Kidney capillary endothelial cell (primary cell): ENCODE measurements at regions not wholly inside any gene's neighbourhood (a gene's known extent, or its start where the extent isn't known, plus 50 kb on each side); places are given as distances from the start of the nearest gene placed in this dataset.
A peak's percentile ranks its signal among the peaks of the same experiment; 100 is the strongest.

Experiments used
- DNase-seq: peaks from one replicate; pipeline ENCODE4 v3.0.0-alpha.2; 2018; ENCODE audit warnings: low spot score

DNA sequence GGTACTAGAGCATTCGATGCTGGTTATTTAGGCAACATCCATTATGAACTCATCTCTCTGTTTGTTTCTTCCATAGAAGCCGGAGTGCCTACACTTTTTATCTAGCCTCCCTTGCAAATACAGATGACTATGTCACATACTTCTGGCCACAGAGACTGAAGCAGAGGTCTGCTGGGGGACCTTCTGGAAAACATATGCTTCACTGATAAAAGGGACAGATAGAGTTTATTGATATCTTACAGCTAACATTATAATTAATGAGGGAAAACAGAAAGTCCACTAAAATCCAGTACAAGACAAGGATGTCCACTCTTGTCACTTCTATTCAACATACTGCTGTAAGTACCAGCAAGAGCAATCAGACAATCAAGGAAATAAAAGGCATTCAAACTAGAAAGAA is 104.3 kb upstream of the FAR2 start:
- no peak for DNase-seq

DNA sequence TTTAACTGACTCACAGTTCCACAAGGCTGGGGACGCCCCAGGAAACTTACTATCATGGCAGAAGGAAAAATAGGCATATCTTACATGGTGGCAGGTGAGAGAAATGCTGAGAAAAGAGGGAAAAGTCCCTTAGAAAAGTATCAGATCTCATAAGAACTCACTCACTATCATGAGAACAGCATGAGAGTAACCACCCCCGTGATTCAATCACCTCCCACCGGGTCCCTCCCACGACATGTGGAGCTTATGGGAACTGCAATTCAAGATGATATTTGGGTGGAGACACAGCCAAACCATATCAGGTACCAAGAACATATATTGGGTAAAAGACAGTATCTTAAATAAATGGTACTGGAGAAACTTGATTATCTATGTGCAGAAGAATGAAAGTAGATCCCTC is 100.3 kb upstream of the FAR2 start:
- DNase-seq: no peak

DNA sequence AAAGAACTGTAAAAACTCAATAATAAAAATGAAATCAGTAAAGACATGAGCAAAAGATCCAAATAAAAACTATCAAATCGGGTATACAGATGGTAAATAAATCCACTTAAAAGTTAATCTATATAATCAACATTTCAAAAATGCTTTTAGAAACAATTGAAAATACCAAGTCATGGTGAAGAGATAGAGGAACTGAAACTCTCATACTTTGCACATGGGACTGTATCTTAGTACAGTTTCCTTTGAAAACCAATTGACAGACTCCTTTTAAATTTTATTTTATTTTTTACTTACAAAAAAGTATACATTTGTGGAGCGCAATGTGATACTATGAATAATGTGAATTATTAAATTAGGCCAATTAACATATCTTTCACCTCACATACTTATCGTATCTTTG is 98.6 kb upstream of the FAR2 start:
- DNase-seq: no peak

DNA sequence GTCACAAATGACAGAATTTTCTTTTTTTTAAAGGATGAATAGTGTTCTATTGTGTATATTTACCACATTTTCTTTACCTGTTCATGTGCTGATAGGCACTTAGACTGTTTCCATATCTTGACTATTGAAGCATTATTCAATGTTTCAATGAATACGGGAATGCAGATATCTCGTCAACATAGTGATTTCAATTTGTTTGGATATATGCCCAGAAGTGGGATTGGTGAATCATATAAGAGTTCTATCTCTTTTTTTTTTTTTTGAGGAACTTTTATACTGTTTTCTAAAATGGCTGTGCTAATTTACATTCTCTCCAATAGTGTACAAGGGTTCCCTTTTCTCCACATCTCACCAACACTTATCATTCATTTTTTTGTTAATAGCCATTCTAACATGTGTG is 97.9 kb upstream of the FAR2 start:
- no peak for DNase-seq

DNA sequence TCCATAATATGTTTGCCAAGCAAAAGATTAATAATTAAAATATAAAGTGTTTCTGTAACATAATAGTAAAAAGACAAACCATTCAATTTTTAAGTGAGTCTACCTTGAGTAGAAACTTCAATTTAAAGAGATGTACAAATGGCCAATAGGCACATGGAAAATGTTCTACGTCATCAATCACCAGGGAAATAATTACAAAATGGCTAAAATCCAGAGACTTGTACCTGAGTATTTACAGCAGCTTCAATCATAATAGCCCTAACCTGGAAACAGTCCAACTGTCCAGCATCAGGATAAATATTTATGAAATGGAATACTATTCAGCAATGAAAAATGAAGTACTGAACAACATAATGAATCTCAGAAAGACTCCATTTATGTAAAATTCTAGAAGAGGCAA is 95.5 kb upstream of the FAR2 start:
- DNase-seq: no peak

DNA sequence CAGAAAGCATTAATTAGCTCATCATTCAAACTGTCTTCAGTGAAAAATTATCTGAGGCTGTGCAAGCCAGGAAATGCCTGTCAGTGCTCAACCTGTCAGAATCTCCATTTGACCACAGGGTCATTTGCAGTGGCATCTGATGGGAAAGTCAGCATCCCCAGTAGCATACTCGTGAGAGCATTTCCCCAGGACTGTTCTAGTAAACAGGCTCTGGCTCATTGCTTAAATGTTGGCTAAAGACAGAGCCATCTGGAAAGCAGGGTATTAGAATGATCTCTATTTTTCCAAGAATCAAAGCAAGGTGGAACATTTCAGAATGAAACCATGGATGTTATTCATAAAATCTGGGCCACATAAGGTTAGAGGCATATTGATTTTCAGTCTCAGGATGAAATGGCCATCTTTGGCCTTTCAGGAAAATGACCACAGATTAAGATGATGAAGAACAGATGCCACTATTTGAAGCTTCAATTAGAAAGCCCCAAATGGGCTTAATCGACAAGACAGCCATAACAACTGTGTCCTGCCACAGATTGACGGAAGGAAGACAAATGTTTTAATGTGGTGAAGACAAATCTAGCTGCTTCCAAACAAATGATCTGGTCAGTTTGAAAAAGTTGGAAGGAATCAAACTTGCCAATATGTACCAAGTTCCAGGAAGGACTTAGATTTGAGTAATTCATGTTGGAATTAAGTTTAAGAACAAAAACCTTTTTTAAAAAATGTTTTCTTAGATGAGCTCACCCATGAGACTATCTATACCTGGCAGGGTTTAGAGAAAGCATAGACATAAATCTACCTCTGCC is 94.0 kb upstream of the FAR2 start:
- DNase-seq: no peak

DNA sequence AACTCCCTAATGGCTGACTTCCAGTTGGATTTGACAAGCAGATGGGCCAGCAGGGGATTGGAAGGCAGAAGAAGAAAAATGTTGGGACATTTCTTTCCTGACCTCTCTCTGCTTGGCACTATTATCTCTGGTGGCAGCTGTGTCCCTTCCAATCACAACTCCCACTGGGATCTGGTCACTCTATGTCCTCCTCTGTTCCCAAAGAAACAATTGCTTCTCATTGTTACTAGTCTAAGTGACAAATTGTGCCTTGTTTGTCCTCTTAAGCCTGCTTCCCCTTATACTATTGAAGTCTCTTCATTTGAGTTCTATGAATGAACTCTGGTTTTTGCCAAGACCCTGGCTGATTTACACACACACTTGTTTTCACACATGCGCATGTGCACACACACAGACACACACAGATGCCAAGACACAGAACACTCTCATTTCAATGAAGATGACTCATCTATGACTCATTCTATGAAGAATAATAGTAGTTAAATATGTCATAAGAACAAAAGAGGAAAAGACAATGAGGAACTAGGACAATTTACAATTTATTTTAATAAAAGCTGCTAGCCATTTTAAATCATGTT is 83.0 kb upstream of the FAR2 start:
- peak; percentile 65 for DNase-seq

DNA sequence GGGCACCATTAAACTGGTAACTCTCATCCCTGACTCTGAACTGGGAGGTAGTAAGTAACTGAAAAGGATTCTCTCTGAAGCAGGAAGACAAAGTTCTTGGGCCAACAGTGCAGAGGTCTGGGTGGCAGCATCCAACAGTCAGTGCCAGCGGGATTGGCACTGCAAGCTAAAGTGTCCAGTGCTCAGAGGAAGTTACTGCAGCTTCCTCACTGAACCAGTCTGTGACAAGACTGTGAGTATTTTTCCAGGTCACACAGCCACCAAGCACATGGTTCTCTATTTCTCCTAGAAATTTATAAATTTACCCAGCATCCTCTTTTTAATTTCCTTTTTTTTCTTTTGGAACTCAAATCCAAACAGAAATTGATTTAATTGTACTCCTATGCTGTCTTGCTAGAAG is 81.6 kb upstream of the FAR2 start:
- no peak for DNase-seq

DNA sequence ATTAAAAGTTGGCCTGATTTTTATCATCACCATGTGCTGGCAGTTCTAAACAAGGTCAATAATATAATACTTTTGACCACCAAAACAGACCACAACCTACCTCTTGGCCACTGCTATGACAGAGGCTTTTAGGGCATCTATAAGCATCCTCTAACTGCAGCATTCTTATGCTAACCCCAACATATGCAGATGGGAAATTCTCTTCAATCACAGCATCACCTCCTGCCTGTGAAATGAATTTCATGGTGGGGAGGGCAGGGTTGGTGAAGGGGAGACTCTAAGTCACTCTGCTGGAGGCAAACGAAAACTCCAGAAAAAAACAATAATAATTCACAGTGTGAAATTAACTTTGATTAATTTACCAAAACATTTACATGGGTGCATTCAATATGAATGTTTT is 78.8 kb upstream of the FAR2 start:
- no peak for DNase-seq

DNA sequence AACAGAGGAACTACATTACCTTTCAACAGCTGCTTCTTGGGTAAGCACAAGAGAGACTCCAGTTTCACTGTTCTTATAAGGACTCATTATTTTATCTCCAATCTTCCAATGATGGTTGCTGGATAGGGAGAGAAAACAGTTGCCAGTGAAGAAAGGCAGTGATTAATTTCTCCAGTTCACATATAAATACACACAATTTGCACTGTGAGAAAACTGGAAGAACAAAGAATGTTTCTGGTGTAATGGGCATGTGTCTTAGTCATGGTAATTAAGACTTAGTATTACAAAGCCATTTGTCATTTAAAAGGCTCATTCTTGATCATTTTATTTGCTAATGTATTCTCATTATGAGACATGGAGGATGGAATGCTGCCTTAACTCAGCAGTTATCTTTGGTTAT is 78.0 kb upstream of the FAR2 start:
- no peak for DNase-seq

DNA sequence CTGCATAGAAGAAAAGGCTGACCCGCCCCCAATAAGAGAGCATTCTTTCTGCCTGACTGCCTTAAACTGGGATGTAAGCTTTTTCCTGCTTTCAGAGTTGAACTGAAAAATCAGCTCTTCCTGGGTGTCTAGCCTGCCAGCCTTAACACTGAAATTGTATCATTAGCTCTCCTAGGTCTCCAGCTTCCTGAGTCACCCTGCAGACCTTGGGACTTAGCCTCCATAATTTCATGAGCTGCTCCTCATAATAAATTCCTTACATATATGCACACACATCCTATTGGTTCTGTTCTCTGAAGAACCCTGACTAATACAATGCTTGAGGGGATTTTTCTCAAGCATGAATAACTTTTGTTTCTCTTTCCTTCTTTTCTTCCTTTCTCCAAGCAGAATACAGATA is 76.4 kb upstream of the FAR2 start:
- DNase-seq: no peak

DNA sequence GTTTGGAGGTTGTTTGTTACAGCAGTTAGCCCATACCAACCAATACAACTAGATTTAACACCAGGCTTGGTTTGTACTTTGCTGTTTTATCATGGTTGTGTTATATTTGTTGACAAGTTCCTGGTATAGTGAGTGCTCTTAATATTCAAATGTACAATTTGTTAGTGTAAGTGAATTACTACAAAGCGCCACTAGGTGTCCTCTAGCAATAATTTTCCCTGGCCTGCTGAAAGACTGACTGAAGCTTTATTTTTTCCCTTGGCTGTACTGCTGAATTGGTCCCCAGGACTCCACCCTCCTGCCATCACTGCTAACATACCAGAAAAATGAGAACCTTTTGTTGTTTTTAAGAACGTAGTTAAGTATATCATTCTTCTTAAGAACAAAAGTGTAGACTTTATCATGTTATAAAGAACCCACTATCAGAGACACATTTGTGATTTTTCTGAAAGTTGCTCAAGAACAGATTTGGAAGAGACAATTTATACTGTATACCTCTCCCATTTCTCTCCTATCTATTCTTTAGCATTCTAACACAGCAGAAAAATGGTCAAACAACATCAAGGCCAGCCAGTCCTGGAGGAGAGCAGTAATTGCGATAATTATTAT is 75.3 kb upstream of the FAR2 start:
- peak; percentile 40 for DNase-seq

DNA sequence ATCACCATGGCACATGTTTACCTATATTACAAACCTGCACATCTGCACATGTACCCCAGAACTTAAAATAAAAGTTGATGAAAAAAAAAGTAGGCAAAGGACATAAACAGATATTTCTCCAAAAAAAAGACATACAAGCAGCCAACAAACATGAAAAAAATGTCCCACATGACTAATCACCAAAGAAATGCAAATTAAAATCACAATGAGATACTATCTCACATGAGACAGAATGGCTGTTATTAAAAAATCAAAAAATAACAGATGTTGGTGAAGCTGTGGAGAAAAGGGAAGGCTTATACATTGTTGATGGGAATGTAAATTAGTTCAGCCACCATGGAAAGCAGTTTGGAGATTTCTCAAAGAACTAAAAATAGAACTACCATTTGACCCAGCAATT is 68.0 kb upstream of the FAR2 start:
- DNase-seq: no peak

DNA sequence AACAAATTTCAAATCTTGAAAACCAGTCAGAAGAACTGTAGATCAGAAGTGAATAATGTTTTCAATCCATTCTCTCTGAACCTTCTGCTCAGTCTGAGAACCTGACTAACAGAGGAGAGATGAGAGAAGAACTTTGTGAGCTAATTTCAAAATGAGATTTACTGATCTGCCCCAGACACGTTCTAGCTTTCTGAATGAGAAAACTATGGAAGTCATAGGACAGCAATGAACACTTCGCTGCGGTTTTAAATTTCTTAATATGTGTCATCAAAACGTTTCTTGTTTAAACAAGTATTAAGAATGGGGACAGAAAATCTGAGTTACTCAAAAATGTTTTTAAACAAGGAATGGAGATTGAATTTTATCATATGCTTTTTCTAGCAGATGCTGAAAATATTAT is 66.6 kb upstream of the FAR2 start:
- DNase-seq: no peak

DNA sequence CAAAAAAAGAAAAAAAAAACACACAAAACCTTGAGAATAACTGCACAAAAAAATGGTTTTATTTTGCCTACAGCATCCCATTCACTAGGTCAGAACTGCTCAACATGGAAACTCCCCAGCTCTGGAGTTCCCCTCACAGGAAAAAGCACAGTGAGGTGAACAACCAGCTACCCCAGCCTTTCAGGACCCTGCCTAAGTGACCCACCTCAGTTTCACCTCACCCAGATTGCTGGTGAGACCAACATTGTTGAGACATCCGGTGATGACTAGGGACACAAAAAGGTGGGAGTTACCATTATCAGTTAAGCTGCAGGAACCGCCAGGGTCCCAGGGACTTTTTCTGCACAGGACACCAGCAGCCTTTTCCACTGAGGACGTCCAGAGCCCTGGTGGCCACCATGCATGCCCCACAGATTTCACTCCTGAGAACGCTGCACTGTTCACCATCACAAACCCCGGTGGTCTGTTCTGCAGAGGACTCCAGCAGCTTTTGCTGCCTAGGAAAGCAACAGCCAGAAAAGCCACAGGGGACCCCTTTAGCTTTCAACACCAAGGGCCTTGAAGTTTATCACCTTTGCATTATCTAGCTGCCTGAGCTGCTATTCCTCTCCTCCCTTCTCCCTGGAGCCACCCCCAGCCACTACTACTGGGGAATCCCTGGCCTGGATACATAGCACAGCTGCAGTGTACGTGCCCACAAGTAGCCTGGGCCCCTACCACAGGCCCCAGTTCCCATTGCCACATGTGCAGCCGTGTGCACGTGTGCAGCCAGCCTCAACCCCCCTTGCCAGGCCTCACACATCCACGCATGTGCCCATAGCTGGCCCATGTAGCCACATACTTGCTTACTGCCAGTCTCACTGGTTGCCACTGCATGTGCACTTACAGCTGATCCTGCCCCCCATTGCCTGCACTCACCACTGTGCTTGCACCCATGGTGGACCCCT is 62.5 kb upstream of the FAR2 start:
- no peak for DNase-seq

DNA sequence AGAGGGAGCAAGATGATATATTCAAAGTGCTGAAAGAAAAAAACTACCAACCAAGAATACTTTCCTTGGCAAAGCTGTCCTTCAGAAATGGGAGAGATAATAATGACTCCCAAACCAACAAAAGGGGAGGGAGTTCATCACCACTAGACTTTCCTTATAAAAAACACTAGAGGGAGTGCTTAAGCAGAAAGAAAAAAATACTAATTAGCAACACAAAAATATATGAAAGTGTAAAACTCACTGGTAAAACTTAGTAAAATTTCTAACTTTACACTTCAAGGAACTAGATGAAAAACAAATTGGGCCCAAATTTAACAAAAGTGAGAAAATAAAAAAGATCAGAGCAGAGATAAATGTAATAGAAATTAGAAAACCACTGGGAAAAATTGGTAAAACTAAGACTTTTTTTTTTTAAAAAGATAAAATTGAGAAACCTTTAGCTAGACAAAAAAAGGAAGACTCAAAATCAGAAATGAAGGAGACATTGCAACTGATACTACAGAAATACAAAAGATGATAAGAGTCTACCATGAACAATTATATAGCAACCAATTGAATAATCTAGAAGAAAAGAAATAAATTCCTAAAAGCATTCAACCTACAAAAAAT is 60.4 kb upstream of the FAR2 start:
- peak; percentile 57 for DNase-seq
